Fibroblast of lung (primary cell): ENCODE measurements at regions not wholly inside any gene's neighbourhood (a gene's known extent, or its start where the extent isn't known, plus 50 kb on each side); places are given as distances from the start of the nearest gene placed in this dataset.

ENCODE experiments used
- CTCF ChIP-seq, 2 donors: IDR thresholded peaks in 1 of 2; conservative IDR thresholded peaks in 1 of 2; 1 replicate in 1 of 2; 2 replicates in 1 of 2; pipeline ENCODE4 v1.5.1; 2011 to 2012; ENCODE audit warnings: low read length in 2 of 2, control low read depth in 1 of 2, inconsistent platforms in 1 of 2, low read depth in 1 of 2, mild to moderate bottlenecking in 1 of 2
- EZH2 ChIP-seq: IDR thresholded peaks from 2 replicates; pipeline ENCODE4 v1.5.1; 2012; ENCODE audit warnings: low read length, control low read depth, mild to moderate bottlenecking; ENCODE audit errors: missing control alignments

- TF ChIP-seq CTCF (conservative IDR thresholded peaks at IDR 0.05 in 1 of 2, IDR thresholded peaks at IDR 0.05 in 1 of 2; ENCODE audit: low read depth in 1 of 2, low read length in 2 of 2): no peak
- TF ChIP-seq EZH2: no peak
Observed at GRCh38 chr13:86445206-86445605, 646.0 kb upstream of the SLITRK6 start.
